Suprapubic skin (tissue), 3 donors: ENCODE measurements at regions not wholly inside any gene's neighbourhood (a gene's known extent, or its start where the extent isn't known, plus 50 kb on each side); places are given as distances from the start of the nearest gene placed in this dataset.

ENCODE experiments used
- EP300 ChIP-seq: sonication (generic); formaldehyde crosslinking; IDR thresholded peaks from one replicate; pipeline ENCODE4 v1.6.1; 2017; ENCODE audit warnings: antibody characterized with exemption
- TF ChIP-seq, protein P1 (sequence below), 2 donors: fragments of 200-600 bp in 1 of 2; fragments of 450-650 bp in 1 of 2; sonication (generic) in 1 of 2; IDR thresholded peaks; one replicate each; pipeline ENCODE4 v1.5.1; 2016 to 2019; ENCODE audit warnings: antibody characterized with exemption in 2 of 2, mild to moderate bottlenecking in 1 of 2, moderate library complexity in 1 of 2

DNA sequence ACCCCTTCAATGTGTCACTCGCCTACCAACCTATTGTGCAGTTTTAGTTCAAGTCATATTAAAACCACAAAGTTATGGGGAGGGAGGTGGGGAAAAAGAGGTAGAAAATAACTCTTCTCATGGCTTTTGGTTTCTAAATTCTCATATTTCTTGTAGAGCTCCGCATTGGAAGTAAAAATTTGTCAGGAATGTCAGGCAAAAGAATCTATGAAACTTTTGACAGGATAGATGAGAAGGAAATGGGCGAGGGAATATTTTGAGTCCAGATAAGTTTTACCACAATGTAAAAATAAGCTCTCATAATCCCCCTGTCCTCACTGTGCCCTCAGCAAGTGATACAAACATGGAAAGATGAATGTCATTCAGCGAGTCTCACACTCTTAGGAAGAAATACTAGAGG is 270.4 kb downstream of the DLEU7 start:
- TF ChIP-seq, protein P1, sequence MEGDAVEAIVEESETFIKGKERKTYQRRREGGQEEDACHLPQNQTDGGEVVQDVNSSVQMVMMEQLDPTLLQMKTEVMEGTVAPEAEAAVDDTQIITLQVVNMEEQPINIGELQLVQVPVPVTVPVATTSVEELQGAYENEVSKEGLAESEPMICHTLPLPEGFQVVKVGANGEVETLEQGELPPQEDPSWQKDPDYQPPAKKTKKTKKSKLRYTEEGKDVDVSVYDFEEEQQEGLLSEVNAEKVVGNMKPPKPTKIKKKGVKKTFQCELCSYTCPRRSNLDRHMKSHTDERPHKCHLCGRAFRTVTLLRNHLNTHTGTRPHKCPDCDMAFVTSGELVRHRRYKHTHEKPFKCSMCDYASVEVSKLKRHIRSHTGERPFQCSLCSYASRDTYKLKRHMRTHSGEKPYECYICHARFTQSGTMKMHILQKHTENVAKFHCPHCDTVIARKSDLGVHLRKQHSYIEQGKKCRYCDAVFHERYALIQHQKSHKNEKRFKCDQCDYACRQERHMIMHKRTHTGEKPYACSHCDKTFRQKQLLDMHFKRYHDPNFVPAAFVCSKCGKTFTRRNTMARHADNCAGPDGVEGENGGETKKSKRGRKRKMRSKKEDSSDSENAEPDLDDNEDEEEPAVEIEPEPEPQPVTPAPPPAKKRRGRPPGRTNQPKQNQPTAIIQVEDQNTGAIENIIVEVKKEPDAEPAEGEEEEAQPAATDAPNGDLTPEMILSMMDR (IDR thresholded peaks at IDR 0.05): no peak
- TF ChIP-seq EP300: no peak
